Sigmoid colon (tissue), 4 donors: ENCODE measurements at regions not wholly inside any gene's neighbourhood (a gene's known extent, or its start where the extent isn't known, plus 50 kb on each side); places are given as distances from the start of the nearest gene placed in this dataset.

ENCODE experiments used
- CTCF ChIP-seq, 4 experiments: fragments of 450-650 bp in 3 of 4; fragments of 200-600 bp in 1 of 4; IDR thresholded peaks; one replicate each; pipeline ENCODE4 v1.5.1; 2016 to 2019; ENCODE audit warnings: antibody characterized with exemption in 4 of 4, mild to moderate bottlenecking in 3 of 4, moderate library complexity in 2 of 4
- POLR2A ChIP-seq, 2 donors: fragments of 450-650 bp; IDR thresholded peaks; one replicate each; pipeline ENCODE4 v1.6.1; 2016; ENCODE audit warnings: antibody characterized with exemption in 2 of 2, mild to moderate bottlenecking in 2 of 2, moderate library complexity in 2 of 2
- POLR2AphosphoS5 ChIP-seq, 4 donors: sonication (generic); formaldehyde crosslinking; IDR thresholded peaks; one replicate each; pipeline ENCODE4 v1.6.1; 2017; ENCODE audit warnings: antibody characterized with exemption in 4 of 4

GRCh38 chr2:66366619-66367018 is 68.3 kb upstream of the MEIS1 start:
- no peak for TF ChIP-seq POLR2AphosphoS5 (IDR thresholded peaks at IDR 0.05)
- no peak for TF ChIP-seq CTCF (IDR thresholded peaks at IDR 0.05)
- TF ChIP-seq POLR2A (IDR thresholded peaks at IDR 0.05), result no peak
